ENCODE measurements at regions not wholly inside any gene's neighbourhood (a gene's known extent, or its start where the extent isn't known, plus 50 kb on each side); places are given as distances from the start of the nearest gene placed in this dataset.

- TF ChIP-seq ZBTB7A (IDR thresholded peaks at IDR 0.05; ENCODE audit: low read depth): no peak
- TF ChIP-seq USF1 (IDR thresholded peaks at IDR 0.05): no peak
- no peak for TF ChIP-seq CEBPB (IDR thresholded peaks at IDR 0.05)
- no peak for TF ChIP-seq REST (IDR thresholded peaks at IDR 0.05; ENCODE audit: low read depth)
- no peak for TF ChIP-seq EP300 (IDR thresholded peaks at IDR 0.05; ENCODE audit: borderline replicate concordance)
Observed at GRCh38 chr1:230010603-230011332, 56.3 kb upstream of the GALNT2 start.
